IMR-90 (cell line): ENCODE measurements at regions not wholly inside any gene's neighbourhood (a gene's known extent, or its start where the extent isn't known, plus 50 kb on each side); places are given as distances from the start of the nearest gene placed in this dataset.

Experiments used
- ATAC-seq: fragments of 200-7000 bp; cut with Tn5 transposase; 2 replicates; pipeline ENCODE4 v1.9.1; 2020; ENCODE audit warnings: low read depth, mild to moderate bottlenecking, moderate library complexity
- BruUV-seq: library from RNA; stranded (reverse); fragments of 400-500 nt; replicated peaks from 2 replicates; lab custom pipeline; 2021; lab: Mats Ljungman, UMichigan
- CTCF ChIA-PET: fragments of 300-600 bp; formaldehyde crosslinking; extraction: SDS; loops from one replicate; lab custom pipeline; 2021; ENCODE audit warnings: antibody characterized with exemption; lab: Yijun Ruan, JAX
- POLR2A ChIA-PET: fragments of 300-600 bp; sonication (Branson Sonifier 250); formaldehyde crosslinking; loops from one replicate; lab custom pipeline; 2022; ENCODE audit warnings: antibody characterized with exemption; ENCODE audit not compliant: unreplicated experiment; lab: Charles Lee
- DNase-seq: peaks from one replicate; pipeline ENCODE4 v3.0.0; 2013
- H2AFZ ChIP-seq: replicated peaks from 2 replicates; pipeline ENCODE3; 2013; ENCODE audit warnings: low read length, mild to moderate bottlenecking; ENCODE audit not compliant: poor library complexity
- H2AK5ac ChIP-seq: 2 replicates; pipeline ENCODE4 v1.6.1; 2013; ENCODE audit warnings: low read depth, low read length, inconsistent platforms
- H2AK9ac ChIP-seq: replicated peaks from 2 replicates; pipeline ENCODE3; 2013; ENCODE audit warnings: mild to moderate bottlenecking, low read depth, low read length, moderate library complexity; ENCODE audit not compliant: poor library complexity
- H2BK120ac ChIP-seq: 2 replicates; pipeline ENCODE4 v1.6.1; 2013; ENCODE audit warnings: low read depth, low read length, inconsistent platforms
- H2BK15ac ChIP-seq: 3 replicates; pipeline ENCODE4 v1.6.1; 2013; ENCODE audit warnings: low read depth, low read length, inconsistent platforms
- H2BK20ac ChIP-seq: 2 replicates; pipeline ENCODE4 v1.6.1; 2013; ENCODE audit warnings: low read depth, mild to moderate bottlenecking, inconsistent platforms, low read length, moderate library complexity
- H2BK5ac ChIP-seq: 2 replicates; pipeline ENCODE4 v1.6.1; 2013; ENCODE audit warnings: mild to moderate bottlenecking, low read depth, low read length, inconsistent platforms; ENCODE audit not compliant: poor library complexity, severe bottlenecking
- H3K14ac ChIP-seq: replicated peaks from 2 replicates; pipeline ENCODE4 v1.6.1; 2013; ENCODE audit warnings: low read depth, low read length, inconsistent platforms
- H3K18ac ChIP-seq: 2 replicates; pipeline ENCODE4 v1.6.1; 2013; ENCODE audit warnings: low read depth, low read length, control low read depth
- H3K23ac ChIP-seq: 2 replicates; pipeline ENCODE4 v1.6.1; 2013; ENCODE audit warnings: low read depth, low read length, inconsistent platforms
- H3K27ac ChIP-seq: 2 replicates; pipeline ENCODE4 v1.5.1; 2013; ENCODE audit warnings: mild to moderate bottlenecking, control low read depth, low read length; ENCODE audit not compliant: insufficient read depth
- H3K27me3 ChIP-seq: 2 replicates; pipeline ENCODE4 v1.6.1; 2013; ENCODE audit warnings: low read length; ENCODE audit not compliant: control insufficient read depth, insufficient read depth
- H3K36me3 ChIP-seq: 2 replicates; pipeline ENCODE4 v1.6.1; 2013; ENCODE audit warnings: low read length, mixed read lengths; ENCODE audit not compliant: control insufficient read depth, insufficient read depth
- H3K4ac ChIP-seq: 2 replicates; pipeline ENCODE4 v1.6.1; 2013; ENCODE audit warnings: low read depth, low read length, inconsistent platforms
- H3K4me1 ChIP-seq: 2 replicates; pipeline ENCODE4 v1.6.1; 2013; ENCODE audit warnings: low read length, mixed read lengths; ENCODE audit not compliant: control insufficient read depth, insufficient read depth
- H3K4me2 ChIP-seq: 2 replicates; pipeline ENCODE4 v1.6.1; 2013; ENCODE audit warnings: low read depth, mild to moderate bottlenecking, control low read depth, low read length, moderate library complexity
- H3K4me3 ChIP-seq: 2 replicates; pipeline ENCODE4 v1.5.1; 2013; ENCODE audit warnings: low read depth, mild to moderate bottlenecking, control low read depth, low read length, moderate library complexity; ENCODE audit not compliant: insufficient read depth
- H3K56ac ChIP-seq: 2 replicates; pipeline ENCODE4 v1.6.1; 2013; ENCODE audit warnings: low read length, inconsistent platforms; ENCODE audit not compliant: insufficient read depth; ENCODE audit errors: extremely low read depth
- H3K79me1 ChIP-seq, 2 experiments: 2 replicates each; pipeline ENCODE4 v1.6.1; 2013; ENCODE audit warnings: low read length in 2 of 2, inconsistent platforms in 1 of 2, low read depth in 1 of 2
- H3K9ac ChIP-seq: 2 replicates; pipeline ENCODE4 v1.6.1; 2013; ENCODE audit warnings: low read depth, low read length, control low read depth
- H3K9me1 ChIP-seq: 2 replicates; pipeline ENCODE4 v1.6.1; 2013; ENCODE audit warnings: low read length, inconsistent platforms; ENCODE audit not compliant: insufficient read depth
- H3K9me3 ChIP-seq: 2 replicates; pipeline ENCODE4 v1.6.1; 2013; ENCODE audit warnings: low read length; ENCODE audit not compliant: control insufficient read depth, insufficient read depth
- H4K20me1 ChIP-seq: 2 replicates; pipeline ENCODE4 v1.6.1; 2013; ENCODE audit warnings: low read length, inconsistent platforms; ENCODE audit not compliant: insufficient read depth
- H4K5ac ChIP-seq: 2 replicates; pipeline ENCODE4 v1.6.1; 2013; ENCODE audit warnings: mild to moderate bottlenecking, low read depth, low read length, control low read depth
- H4K8ac ChIP-seq, 2 experiments: 2 replicates each; pipeline ENCODE4 v1.6.1; 2013; ENCODE audit warnings: low read depth in 2 of 2, low read length in 2 of 2, control low read depth in 1 of 2, inconsistent platforms in 1 of 2
- H4K91ac ChIP-seq: 2 replicates; pipeline ENCODE4 v1.6.1; 2013; ENCODE audit warnings: low read depth, low read length, inconsistent platforms; ENCODE audit not compliant: insufficient read depth
- BHLHE40 ChIP-seq: fragments of 150-350 bp; IDR thresholded peaks from 2 replicates; pipeline ENCODE4 v1.6.1; 2016; ENCODE audit warnings: mild to moderate bottlenecking, low read depth, low read length
- CHD1 ChIP-seq: IDR thresholded peaks from 2 replicates; pipeline ENCODE4 v1.6.1; 2012; ENCODE audit warnings: low read depth, low read length, improper control_type of control experiment
- FOS ChIP-seq: fragments of 150-350 bp; IDR thresholded peaks from 2 replicates; pipeline ENCODE4 v1.6.1; 2016; ENCODE audit warnings: low read depth, low read length
- MAFK ChIP-seq: IDR thresholded peaks from 2 replicates; pipeline ENCODE4 v1.6.1; 2012; ENCODE audit warnings: low read depth, low read length, improper control_type of control experiment
- MXI1 ChIP-seq: IDR thresholded peaks from 2 replicates; pipeline ENCODE4 v1.6.1; 2012; ENCODE audit warnings: low read depth, mild to moderate bottlenecking, low read length, moderate library complexity, borderline replicate concordance
- RCOR1 ChIP-seq: IDR thresholded peaks from 2 replicates; pipeline ENCODE4 v1.6.1; 2012; ENCODE audit warnings: mild to moderate bottlenecking, low read length, improper control_type of control experiment; ENCODE audit not compliant: insufficient replicate concordance
- RFX5 ChIP-seq: IDR thresholded peaks from 2 replicates; pipeline ENCODE4 v1.8.0; 2012; ENCODE audit warnings: low read depth, mild to moderate bottlenecking, low read length, moderate library complexity
- WGBS, 2 experiments: methylation state at CpG; one replicate each; pipeline versions ENCODE4 v1.1.5 to v1.1.7; 2013; ENCODE audit warnings: missing lambda C conversion rate in 2 of 2; ENCODE audit not compliant: insufficient read length in 1 of 2; ENCODE audit errors: extremely low coverage in 2 of 2; 5-methylcytosine and 5-hydroxymethylcytosine counted together
- dilution Hi-C: fragments of 300-500 bp; cut with HindIII; formaldehyde crosslinking; loops from one replicate; pipeline ENCODE4 v1.14.3; 2018; ENCODE audit warnings: low sequenced_read_pairs; ENCODE audit not compliant: unreplicated experiment
- in situ Hi-C: fragments of 300-500 bp; cut with MboI; formaldehyde crosslinking; loops from 3 replicates; pipeline ENCODE4 v1.14.3; 2019; ENCODE audit warnings: low sequenced_read_pairs, inconsistent platforms, mixed read lengths
- intact Hi-C: fragments of 100-400 bp; cut with micrococcal nuclease; formaldehyde crosslinking; loops from 2 replicates; pipeline ENCODE4 v1.10.0; 2022
- TF ChIP-seq, protein P1 (sequence below): fragments of 150-350 bp; IDR thresholded peaks from 2 replicates; pipeline ENCODE4 v1.6.1; 2017; ENCODE audit warnings: mild to moderate bottlenecking, antibody characterized with exemption, low read length, low read depth

DNA sequence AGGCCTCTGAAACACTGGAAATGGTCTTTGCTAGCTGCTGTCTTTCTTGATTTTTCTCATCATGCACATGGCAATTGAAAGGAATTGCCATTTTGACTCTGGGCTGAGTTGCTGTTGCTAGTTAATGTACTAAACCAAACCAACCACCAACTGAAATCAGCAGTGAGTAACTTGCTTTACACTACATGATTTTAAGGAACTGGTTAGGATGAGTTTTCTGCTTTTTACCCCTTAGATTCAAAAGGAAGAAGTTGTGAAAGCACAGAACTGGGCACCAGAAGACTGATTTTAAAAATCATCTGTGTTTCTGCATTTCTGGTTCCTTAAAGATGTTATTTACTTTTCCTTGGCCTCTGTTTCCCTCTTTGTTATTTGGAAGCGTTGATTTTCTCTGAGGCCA is 361.9 kb downstream of the HLX start:
- H4K5ac ChIP-seq: no peak overlapping the region
- no peaks in the 10 kb centered on the region for H3K9me1 ChIP-seq
- ChIA-PET CTCF (interaction anchor here (0.6 kb wide), 1 partner anchor 123 kb away, joined by 4 read pairs; no protein-coding TSS in a partner anchor), POLR2A (no interaction called here)
- H3K23ac ChIP-seq: no peak overlapping the region
- H3K36me3 ChIP-seq: no peaks in the 10 kb centered on the region
- no CpG with 5 or more reads among the region's 1 CpG for WGBS, 2 experiments
- H2BK15ac ChIP-seq: no peak overlapping the region
- H2BK120ac ChIP-seq: no peak overlapping the region
- DNase-seq: no peak
- H3K4ac ChIP-seq: no peak overlapping the region
- BruUV-seq: no TSS peak
- H3K14ac ChIP-seq: no peak overlapping the region
- no peaks in the 10 kb centered on the region for H3K9me3 ChIP-seq
- ATAC-seq: no peak
- H3K4me2 ChIP-seq: no peak overlapping the region
- H3K4me3 ChIP-seq: no peak overlapping the region
- intact Hi-C loops (no loop called here), dilution Hi-C loops (no loop called here), in situ Hi-C loops (no loop called here)
- no peak overlapping the region for H2AFZ ChIP-seq
- no peak overlapping the region for H2BK20ac ChIP-seq
- no peak overlapping the region for H2AK5ac ChIP-seq
- H3K27ac ChIP-seq: no peak overlapping the region
- no peaks in the 10 kb centered on the region for H3K79me1 ChIP-seq
- H3K9ac ChIP-seq: no peak overlapping the region
- no peaks in the 10 kb centered on the region for H4K20me1 ChIP-seq
- TF ChIP-seq RFX5 (no peak), BHLHE40 (no peak), RCOR1 (no peak), MAFK (no peak), MXI1 (no peak), FOS (no peak), CHD1 (no peak)
- TF ChIP-seq, protein P1, sequence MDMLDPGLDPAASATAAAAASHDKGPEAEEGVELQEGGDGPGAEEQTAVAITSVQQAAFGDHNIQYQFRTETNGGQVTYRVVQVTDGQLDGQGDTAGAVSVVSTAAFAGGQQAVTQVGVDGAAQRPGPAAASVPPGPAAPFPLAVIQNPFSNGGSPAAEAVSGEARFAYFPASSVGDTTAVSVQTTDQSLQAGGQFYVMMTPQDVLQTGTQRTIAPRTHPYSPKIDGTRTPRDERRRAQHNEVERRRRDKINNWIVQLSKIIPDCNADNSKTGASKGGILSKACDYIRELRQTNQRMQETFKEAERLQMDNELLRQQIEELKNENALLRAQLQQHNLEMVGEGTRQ: no peak
- no peak overlapping the region for H2AK9ac ChIP-seq
- no peak overlapping the region for H4K8ac ChIP-seq
- no peaks in the 10 kb centered on the region for H3K4me1 ChIP-seq
- H3K18ac ChIP-seq: no peak overlapping the region
- H3K27me3 ChIP-seq: no peaks in the 10 kb centered on the region
- H3K56ac ChIP-seq: no peak overlapping the region
- H4K91ac ChIP-seq: no peak overlapping the region
- no peak overlapping the region for H2BK5ac ChIP-seq
